Fibroblast of villous mesenchyme (primary cell): ENCODE measurements at regions not wholly inside any gene's neighbourhood (a gene's known extent, or its start where the extent isn't known, plus 50 kb on each side); places are given as distances from the start of the nearest gene placed in this dataset.

Experiments used
- DNase-seq: peaks from one replicate; pipeline ENCODE4 v3.0.0-alpha.2; 2010; ENCODE audit warnings: low read depth
- H3K4me3 ChIP-seq: 2 replicates; pipeline ENCODE4 v1.5.1; 2011; ENCODE audit warnings: low read depth, mild to moderate bottlenecking, low read length
- TF ChIP-seq, protein P1 (sequence below): IDR thresholded peaks from 2 replicates; pipeline ENCODE4 v1.5.1; 2012; ENCODE audit warnings: low read depth, mild to moderate bottlenecking, low read length; ENCODE audit not compliant: insufficient read depth

DNA sequence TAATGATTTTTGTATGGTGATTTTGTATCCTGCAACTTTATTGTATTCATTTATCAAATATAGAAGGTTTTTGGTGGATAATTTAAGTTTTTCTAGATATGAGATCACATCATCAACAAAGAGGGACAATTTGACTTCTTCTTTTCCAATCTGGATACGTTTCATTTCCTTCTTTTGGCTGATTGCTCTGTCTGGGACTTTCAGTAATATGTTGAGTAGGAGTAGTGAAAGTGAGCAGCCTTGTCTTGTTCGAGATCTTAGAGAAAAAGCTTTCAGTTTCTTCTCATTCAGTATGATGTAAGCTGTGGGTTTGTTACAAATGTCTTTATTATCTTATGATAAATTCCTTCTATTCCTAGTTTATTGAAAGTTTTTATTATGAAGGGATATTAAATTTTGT lies 352.0 kb upstream of the DACH1 start:
- TF ChIP-seq, protein P1, sequence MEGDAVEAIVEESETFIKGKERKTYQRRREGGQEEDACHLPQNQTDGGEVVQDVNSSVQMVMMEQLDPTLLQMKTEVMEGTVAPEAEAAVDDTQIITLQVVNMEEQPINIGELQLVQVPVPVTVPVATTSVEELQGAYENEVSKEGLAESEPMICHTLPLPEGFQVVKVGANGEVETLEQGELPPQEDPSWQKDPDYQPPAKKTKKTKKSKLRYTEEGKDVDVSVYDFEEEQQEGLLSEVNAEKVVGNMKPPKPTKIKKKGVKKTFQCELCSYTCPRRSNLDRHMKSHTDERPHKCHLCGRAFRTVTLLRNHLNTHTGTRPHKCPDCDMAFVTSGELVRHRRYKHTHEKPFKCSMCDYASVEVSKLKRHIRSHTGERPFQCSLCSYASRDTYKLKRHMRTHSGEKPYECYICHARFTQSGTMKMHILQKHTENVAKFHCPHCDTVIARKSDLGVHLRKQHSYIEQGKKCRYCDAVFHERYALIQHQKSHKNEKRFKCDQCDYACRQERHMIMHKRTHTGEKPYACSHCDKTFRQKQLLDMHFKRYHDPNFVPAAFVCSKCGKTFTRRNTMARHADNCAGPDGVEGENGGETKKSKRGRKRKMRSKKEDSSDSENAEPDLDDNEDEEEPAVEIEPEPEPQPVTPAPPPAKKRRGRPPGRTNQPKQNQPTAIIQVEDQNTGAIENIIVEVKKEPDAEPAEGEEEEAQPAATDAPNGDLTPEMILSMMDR: no peak
- DNase-seq: no peak
- no peak overlapping the region for H3K4me3 ChIP-seq

DNA sequence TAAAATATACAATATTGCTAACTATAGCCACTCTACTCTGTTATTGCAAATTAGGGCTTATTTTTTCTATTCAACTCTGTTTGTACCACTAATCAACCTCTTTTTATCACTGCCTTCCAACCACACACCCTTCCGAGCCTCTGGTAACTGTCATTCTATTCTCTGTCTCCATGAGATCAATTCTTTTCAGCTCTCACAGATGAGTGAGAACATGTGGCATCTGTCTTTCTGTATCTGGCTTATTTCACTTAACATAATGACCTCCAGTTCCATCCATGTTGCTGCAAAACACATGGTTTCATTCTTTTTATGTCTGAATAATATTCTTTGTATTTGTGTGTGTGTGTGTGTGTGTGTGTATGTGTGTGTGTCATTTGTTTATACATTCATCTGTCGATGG lies 350.1 kb upstream of the DACH1 start:
- TF ChIP-seq, protein P1: no peak
- DNase-seq: no peak
- no peak overlapping the region for H3K4me3 ChIP-seq

DNA sequence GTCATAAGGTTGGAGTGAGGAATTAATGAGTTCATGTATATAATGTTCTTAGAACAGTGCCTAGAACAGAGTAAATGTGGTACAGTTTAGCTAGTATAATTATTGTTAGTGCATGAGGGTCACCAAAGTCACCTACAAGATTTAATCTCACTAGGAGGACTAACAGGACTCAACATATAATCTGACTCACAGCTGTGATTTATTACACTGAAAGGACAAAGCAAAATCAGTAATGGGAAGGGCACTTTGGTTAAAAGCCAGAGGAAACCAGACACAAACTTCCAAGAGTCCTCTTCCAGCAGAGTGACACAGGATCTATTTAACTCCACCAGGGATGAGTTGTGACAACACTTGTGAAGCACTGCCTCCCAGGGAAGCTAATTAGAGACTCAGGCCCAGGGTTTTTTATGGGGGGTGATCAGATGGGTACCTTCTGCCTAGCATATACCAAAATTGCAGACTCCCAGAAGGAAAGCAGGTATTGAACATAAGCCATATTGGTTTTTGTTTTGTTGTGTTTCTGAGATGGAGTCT lies 341.2 kb upstream of the DACH1 start:
- no peak for DNase-seq
- TF ChIP-seq, protein P1: no peak
- no peak overlapping the region for H3K4me3 ChIP-seq

- TF ChIP-seq, protein P1: no peak
- no peak for DNase-seq
- H3K4me3 ChIP-seq: no peak overlapping the region
Observed at GRCh38 chr13:72205773-72206172, 338.8 kb upstream of the DACH1 start.

GRCh38 chr13:72204291-72204690 lies 337.3 kb upstream of the DACH1 start:
- no peak for DNase-seq
- TF ChIP-seq, protein P1: no peak
- H3K4me3 ChIP-seq: no peak overlapping the region

DNA sequence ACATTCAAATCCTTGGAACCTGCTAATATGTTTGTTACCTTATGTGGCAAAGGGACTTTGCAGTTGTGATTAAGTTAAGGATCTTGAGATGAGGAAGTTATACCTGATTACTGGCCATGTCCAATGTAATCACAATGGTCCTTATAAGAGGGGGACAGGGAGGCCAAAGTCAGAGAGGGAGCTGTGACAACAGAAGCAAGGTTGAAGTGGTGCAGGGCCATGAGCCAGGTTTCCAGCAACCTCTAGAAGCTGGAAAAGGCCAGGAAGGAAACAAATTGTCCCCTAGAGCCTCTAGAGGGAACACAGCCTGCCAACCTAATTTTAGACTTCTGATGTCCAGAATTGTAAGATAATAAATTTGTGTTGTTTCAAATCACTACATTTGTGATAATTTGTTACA lies 334.7 kb upstream of the DACH1 start:
- no peak for DNase-seq
- TF ChIP-seq, protein P1: no peak
- H3K4me3 ChIP-seq: no peak overlapping the region

DNA sequence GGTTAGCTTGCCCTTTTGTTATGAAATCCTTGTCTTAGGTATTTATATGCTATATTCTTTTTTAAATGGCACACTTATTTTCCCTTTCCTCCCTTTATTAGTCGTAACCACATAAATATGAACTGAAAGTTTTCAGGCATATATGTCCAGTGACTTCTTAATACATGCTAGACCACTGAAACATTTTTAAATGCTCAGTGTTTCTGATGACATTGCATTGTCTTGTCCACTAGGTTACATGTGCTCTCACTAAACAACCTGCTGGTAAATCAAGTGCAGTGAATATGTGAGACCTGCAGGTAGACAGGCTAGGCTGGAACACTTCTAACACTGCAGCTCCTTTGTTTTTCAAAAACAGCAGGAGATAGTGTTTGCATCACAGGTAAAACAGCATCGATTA lies 332.6 kb upstream of the DACH1 start:
- DNase-seq: no peak
- H3K4me3 ChIP-seq: no peak overlapping the region
- TF ChIP-seq, protein P1: no peak
